IMR-90 (cell line): ENCODE measurements at regions not wholly inside any gene's neighbourhood (a gene's known extent, or its start where the extent isn't known, plus 50 kb on each side); places are given as distances from the start of the nearest gene placed in this dataset.

ENCODE experiments used
- ATAC-seq: fragments of 200-7000 bp; cut with Tn5 transposase; 2 replicates; pipeline ENCODE4 v1.9.1; 2020; ENCODE audit warnings: low read depth, mild to moderate bottlenecking, moderate library complexity
- BruUV-seq: library from RNA; stranded (reverse); fragments of 400-500 nt; replicated peaks from 2 replicates; lab custom pipeline; 2021; lab: Mats Ljungman, UMichigan
- CTCF ChIA-PET: fragments of 300-600 bp; formaldehyde crosslinking; extraction: SDS; loops from one replicate; lab custom pipeline; 2021; ENCODE audit warnings: antibody characterized with exemption; lab: Yijun Ruan, JAX
- POLR2A ChIA-PET: fragments of 300-600 bp; sonication (Branson Sonifier 250); formaldehyde crosslinking; loops from one replicate; lab custom pipeline; 2022; ENCODE audit warnings: antibody characterized with exemption; ENCODE audit not compliant: unreplicated experiment; lab: Charles Lee
- DNase-seq: peaks from one replicate; pipeline ENCODE4 v3.0.0; 2013
- H2AFZ ChIP-seq: replicated peaks from 2 replicates; pipeline ENCODE3; 2013; ENCODE audit warnings: low read length, mild to moderate bottlenecking; ENCODE audit not compliant: poor library complexity
- H2AK5ac ChIP-seq: 2 replicates; pipeline ENCODE4 v1.6.1; 2013; ENCODE audit warnings: low read depth, low read length, inconsistent platforms
- H2AK9ac ChIP-seq: replicated peaks from 2 replicates; pipeline ENCODE3; 2013; ENCODE audit warnings: mild to moderate bottlenecking, low read depth, low read length, moderate library complexity; ENCODE audit not compliant: poor library complexity
- H2BK120ac ChIP-seq: 2 replicates; pipeline ENCODE4 v1.6.1; 2013; ENCODE audit warnings: low read depth, low read length, inconsistent platforms
- H2BK15ac ChIP-seq: 3 replicates; pipeline ENCODE4 v1.6.1; 2013; ENCODE audit warnings: low read depth, low read length, inconsistent platforms
- H2BK20ac ChIP-seq: 2 replicates; pipeline ENCODE4 v1.6.1; 2013; ENCODE audit warnings: low read depth, mild to moderate bottlenecking, inconsistent platforms, low read length, moderate library complexity
- H2BK5ac ChIP-seq: 2 replicates; pipeline ENCODE4 v1.6.1; 2013; ENCODE audit warnings: mild to moderate bottlenecking, low read depth, low read length, inconsistent platforms; ENCODE audit not compliant: poor library complexity, severe bottlenecking
- H3K14ac ChIP-seq: replicated peaks from 2 replicates; pipeline ENCODE4 v1.6.1; 2013; ENCODE audit warnings: low read depth, low read length, inconsistent platforms
- H3K18ac ChIP-seq: 2 replicates; pipeline ENCODE4 v1.6.1; 2013; ENCODE audit warnings: low read depth, low read length, control low read depth
- H3K23ac ChIP-seq: 2 replicates; pipeline ENCODE4 v1.6.1; 2013; ENCODE audit warnings: low read depth, low read length, inconsistent platforms
- H3K27ac ChIP-seq: 2 replicates; pipeline ENCODE4 v1.5.1; 2013; ENCODE audit warnings: mild to moderate bottlenecking, control low read depth, low read length; ENCODE audit not compliant: insufficient read depth
- H3K27me3 ChIP-seq: 2 replicates; pipeline ENCODE4 v1.6.1; 2013; ENCODE audit warnings: low read length; ENCODE audit not compliant: control insufficient read depth, insufficient read depth
- H3K36me3 ChIP-seq: 2 replicates; pipeline ENCODE4 v1.6.1; 2013; ENCODE audit warnings: low read length, mixed read lengths; ENCODE audit not compliant: control insufficient read depth, insufficient read depth
- H3K4ac ChIP-seq: 2 replicates; pipeline ENCODE4 v1.6.1; 2013; ENCODE audit warnings: low read depth, low read length, inconsistent platforms
- H3K4me1 ChIP-seq: 2 replicates; pipeline ENCODE4 v1.6.1; 2013; ENCODE audit warnings: low read length, mixed read lengths; ENCODE audit not compliant: control insufficient read depth, insufficient read depth
- H3K4me2 ChIP-seq: 2 replicates; pipeline ENCODE4 v1.6.1; 2013; ENCODE audit warnings: low read depth, mild to moderate bottlenecking, control low read depth, low read length, moderate library complexity
- H3K4me3 ChIP-seq: 2 replicates; pipeline ENCODE4 v1.5.1; 2013; ENCODE audit warnings: low read depth, mild to moderate bottlenecking, control low read depth, low read length, moderate library complexity; ENCODE audit not compliant: insufficient read depth
- H3K56ac ChIP-seq: 2 replicates; pipeline ENCODE4 v1.6.1; 2013; ENCODE audit warnings: low read length, inconsistent platforms; ENCODE audit not compliant: insufficient read depth; ENCODE audit errors: extremely low read depth
- H3K79me1 ChIP-seq, 2 experiments: 2 replicates each; pipeline ENCODE4 v1.6.1; 2013; ENCODE audit warnings: low read length in 2 of 2, inconsistent platforms in 1 of 2, low read depth in 1 of 2
- H3K9ac ChIP-seq: 2 replicates; pipeline ENCODE4 v1.6.1; 2013; ENCODE audit warnings: low read depth, low read length, control low read depth
- H3K9me1 ChIP-seq: 2 replicates; pipeline ENCODE4 v1.6.1; 2013; ENCODE audit warnings: low read length, inconsistent platforms; ENCODE audit not compliant: insufficient read depth
- H3K9me3 ChIP-seq: 2 replicates; pipeline ENCODE4 v1.6.1; 2013; ENCODE audit warnings: low read length; ENCODE audit not compliant: control insufficient read depth, insufficient read depth
- H4K20me1 ChIP-seq: 2 replicates; pipeline ENCODE4 v1.6.1; 2013; ENCODE audit warnings: low read length, inconsistent platforms; ENCODE audit not compliant: insufficient read depth
- H4K5ac ChIP-seq: 2 replicates; pipeline ENCODE4 v1.6.1; 2013; ENCODE audit warnings: mild to moderate bottlenecking, low read depth, low read length, control low read depth
- H4K8ac ChIP-seq, 2 experiments: 2 replicates each; pipeline ENCODE4 v1.6.1; 2013; ENCODE audit warnings: low read depth in 2 of 2, low read length in 2 of 2, control low read depth in 1 of 2, inconsistent platforms in 1 of 2
- H4K91ac ChIP-seq: 2 replicates; pipeline ENCODE4 v1.6.1; 2013; ENCODE audit warnings: low read depth, low read length, inconsistent platforms; ENCODE audit not compliant: insufficient read depth
- CHD1 ChIP-seq: IDR thresholded peaks from 2 replicates; pipeline ENCODE4 v1.6.1; 2012; ENCODE audit warnings: low read depth, low read length, improper control_type of control experiment
- MAFK ChIP-seq: IDR thresholded peaks from 2 replicates; pipeline ENCODE4 v1.6.1; 2012; ENCODE audit warnings: low read depth, low read length, improper control_type of control experiment
- WGBS, 2 experiments: methylation state at CpG; one replicate each; pipeline versions ENCODE4 v1.1.5 to v1.1.7; 2013; ENCODE audit warnings: missing lambda C conversion rate in 2 of 2; ENCODE audit not compliant: insufficient read length in 1 of 2; ENCODE audit errors: extremely low coverage in 2 of 2; 5-methylcytosine and 5-hydroxymethylcytosine counted together
- dilution Hi-C: fragments of 300-500 bp; cut with HindIII; formaldehyde crosslinking; loops from one replicate; pipeline ENCODE4 v1.14.3; 2018; ENCODE audit warnings: low sequenced_read_pairs; ENCODE audit not compliant: unreplicated experiment
- in situ Hi-C: fragments of 300-500 bp; cut with MboI; formaldehyde crosslinking; loops from 3 replicates; pipeline ENCODE4 v1.14.3; 2019; ENCODE audit warnings: low sequenced_read_pairs, inconsistent platforms, mixed read lengths
- intact Hi-C: fragments of 100-400 bp; cut with micrococcal nuclease; formaldehyde crosslinking; loops from 2 replicates; pipeline ENCODE4 v1.10.0; 2022
- TF ChIP-seq, protein P1 (sequence below): fragments of 150-350 bp; IDR thresholded peaks from 2 replicates; pipeline ENCODE4 v1.6.1; 2016; ENCODE audit warnings: low read depth, mild to moderate bottlenecking, low read length, moderate library complexity, borderline replicate concordance

- no TSS peak for BruUV-seq
- CTCF ChIA-PET, result no interaction called here
These were observed 756.4 kb downstream of the EPHA4 start for GRCh38 chr2:220815698-220816097.

More at GRCh38 chr2:220815698-220816097, 756.4 kb downstream of the EPHA4 start:
- Histone ChIP-seq H3K4me2 (no peak overlapping the region), H2BK120ac (no peak overlapping the region), H2BK20ac (no peak overlapping the region), H2AFZ (no peak overlapping the region), H3K9me3 (no peaks in the 10 kb centered on the region), H3K56ac (no peak overlapping the region), H3K36me3 (no peaks in the 10 kb centered on the region), H3K27ac (no peak overlapping the region), H3K14ac (no peak overlapping the region), H3K79me1 (no peaks in the 10 kb centered on the region), H3K4me3 (no peak overlapping the region), H2BK5ac (no peak overlapping the region), H3K4ac (no peak overlapping the region), H4K5ac (no peak overlapping the region), H3K9me1 (no peaks in the 10 kb centered on the region), H4K8ac (no peak overlapping the region), H3K9ac (no peak overlapping the region), H3K23ac (no peak overlapping the region), H2AK9ac (no peak overlapping the region), H2BK15ac (no peak overlapping the region), H2AK5ac (no peak overlapping the region), H4K91ac (no peak overlapping the region), H3K4me1 (no peaks in the 10 kb centered on the region; the same call in 1 of the 2 replicates), H3K18ac (no peak overlapping the region), H3K27me3 (no peaks in the 10 kb centered on the region), H4K20me1 (no peaks in the 10 kb centered on the region)
- dilution Hi-C loops, result no loop called here
- no CpG with 5 or more reads among the region's 2 CpGs for WGBS, 2 experiments
- in situ Hi-C loops, result no loop called here
- POLR2A ChIA-PET, result no interaction called here
- intact Hi-C loops, result no loop called here
- ATAC-seq (no peak), DNase-seq (no peak)
- TF ChIP-seq, protein P1, sequence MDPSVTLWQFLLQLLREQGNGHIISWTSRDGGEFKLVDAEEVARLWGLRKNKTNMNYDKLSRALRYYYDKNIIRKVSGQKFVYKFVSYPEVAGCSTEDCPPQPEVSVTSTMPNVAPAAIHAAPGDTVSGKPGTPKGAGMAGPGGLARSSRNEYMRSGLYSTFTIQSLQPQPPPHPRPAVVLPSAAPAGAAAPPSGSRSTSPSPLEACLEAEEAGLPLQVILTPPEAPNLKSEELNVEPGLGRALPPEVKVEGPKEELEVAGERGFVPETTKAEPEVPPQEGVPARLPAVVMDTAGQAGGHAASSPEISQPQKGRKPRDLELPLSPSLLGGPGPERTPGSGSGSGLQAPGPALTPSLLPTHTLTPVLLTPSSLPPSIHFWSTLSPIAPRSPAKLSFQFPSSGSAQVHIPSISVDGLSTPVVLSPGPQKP, result no peak
- TF ChIP-seq CHD1 (no peak), MAFK (no peak)
